T-cell (primary cell): ENCODE measurements at regions not wholly inside any gene's neighbourhood (a gene's known extent, or its start where the extent isn't known, plus 50 kb on each side); places are given as distances from the start of the nearest gene placed in this dataset.

Experiments used
- ATAC-seq, 4 experiments: fragments of 200-7000 bp in 3 of 4; fragments of 150-1000 bp in 1 of 4; cut with Tn5 transposase; replicated peaks in 1 of 4; 1 replicate in 3 of 4; 2 replicates in 1 of 4; pipeline ENCODE4 v1.10.0; 2021; ENCODE audit warnings: moderate library complexity in 3 of 4, mild to moderate bottlenecking in 2 of 4, moderate number of reproducible peaks in 1 of 4
- CTCF ChIA-PET, 2 donors: fragments of 300-600 bp; sonication (Branson Sonifier 250); formaldehyde crosslinking; loops; one replicate each; lab custom pipeline; 2022; ENCODE audit warnings: antibody characterized with exemption in 2 of 2; lab: Charles Lee
- POLR2A ChIA-PET, 2 donors: fragments of 300-600 bp; sonication (Branson Sonifier 250); formaldehyde crosslinking; loops; one replicate each; lab custom pipeline; 2022; ENCODE audit warnings: antibody characterized with exemption in 2 of 2; lab: Charles Lee
- DNase-seq, 35 experiments: peaks; one replicate each; pipeline versions ENCODE4 v3.0.0 to v3.0.0-alpha.2; 2013 to 2023
- H3K27ac ChIP-seq: one replicate; pipeline ENCODE4 v1.5.1; 2013; ENCODE audit warnings: low read length
- H3K27me3 ChIP-seq, 2 experiments: replicated peaks in 1 of 2; 1 replicate in 1 of 2; 2 replicates in 1 of 2; pipeline versions ENCODE4 v1.6.1 to v1.7.0; 2013; ENCODE audit warnings: low read length in 1 of 2, mixed read lengths in 1 of 2; ENCODE audit not compliant: control insufficient read depth in 2 of 2, insufficient read depth in 2 of 2; ENCODE audit errors: extremely low read depth in 1 of 2
- H3K36me3 ChIP-seq, 2 donors: 1 replicate in 1 of 2; 2 replicates in 1 of 2; pipeline versions ENCODE4 v1.6.1 to v1.7.0; 2013; ENCODE audit warnings: low read length in 1 of 2; ENCODE audit not compliant: control insufficient read depth in 2 of 2, insufficient read depth in 1 of 2; ENCODE audit errors: extremely low read depth in 1 of 2
- H3K4me1 ChIP-seq, 2 experiments: 1 replicate in 1 of 2; 2 replicates in 1 of 2; pipeline versions ENCODE4 v1.6.1 to v1.7.0; 2013; ENCODE audit warnings: low read length in 2 of 2, mixed read lengths in 1 of 2; ENCODE audit not compliant: insufficient read depth in 2 of 2, control insufficient read depth in 1 of 2; ENCODE audit errors: extremely low read depth in 1 of 2
- H3K4me3 ChIP-seq, 2 donors: 1 replicate in 1 of 2; 2 replicates in 1 of 2; pipeline versions ENCODE4 v1.5.1 to v1.7.0; 2013; ENCODE audit warnings: mild to moderate bottlenecking in 2 of 2, low read length in 1 of 2, moderate library complexity in 1 of 2; ENCODE audit not compliant: control insufficient read depth in 1 of 2; ENCODE audit errors: extremely low read depth in 1 of 2
- H3K9me3 ChIP-seq: 2 replicates; pipeline ENCODE4 v1.7.0; 2013
- H3K27ac Mint-ChIP-seq, 2 donors: one replicate each; pipeline ENCODE4 v1.8.0; 2020 to 2021; ENCODE audit warnings: mild to moderate bottlenecking in 2 of 2, mixed read lengths in 2 of 2
- H3K27me3 Mint-ChIP-seq, 2 donors: one replicate each; pipeline ENCODE4 v1.8.0; 2021 to 2022; ENCODE audit warnings: mixed read lengths in 2 of 2
- H3K36me3 Mint-ChIP-seq: one replicate; pipeline ENCODE4 v1.8.0; 2021; ENCODE audit warnings: mixed read lengths
- H3K4me1 Mint-ChIP-seq, 3 donors: one replicate each; pipeline ENCODE4 v1.8.0; 2020 to 2022; ENCODE audit warnings: mixed read lengths in 3 of 3, mild to moderate bottlenecking in 1 of 3
- H3K4me3 Mint-ChIP-seq, 3 donors: one replicate each; pipeline ENCODE4 v1.8.0; 2020 to 2022; ENCODE audit warnings: mild to moderate bottlenecking in 3 of 3, mixed read lengths in 3 of 3, moderate library complexity in 3 of 3
- H3K9me3 Mint-ChIP-seq, 3 donors: one replicate each; pipeline ENCODE4 v1.8.0; 2020 to 2022; ENCODE audit warnings: mixed read lengths in 3 of 3
- WGBS: methylation state at CpG from one replicate; pipeline ENCODE4 v1.1.5; 2013; ENCODE audit warnings: missing lambda C conversion rate; ENCODE audit not compliant: insufficient coverage; 5-methylcytosine and 5-hydroxymethylcytosine counted together

DNA sequence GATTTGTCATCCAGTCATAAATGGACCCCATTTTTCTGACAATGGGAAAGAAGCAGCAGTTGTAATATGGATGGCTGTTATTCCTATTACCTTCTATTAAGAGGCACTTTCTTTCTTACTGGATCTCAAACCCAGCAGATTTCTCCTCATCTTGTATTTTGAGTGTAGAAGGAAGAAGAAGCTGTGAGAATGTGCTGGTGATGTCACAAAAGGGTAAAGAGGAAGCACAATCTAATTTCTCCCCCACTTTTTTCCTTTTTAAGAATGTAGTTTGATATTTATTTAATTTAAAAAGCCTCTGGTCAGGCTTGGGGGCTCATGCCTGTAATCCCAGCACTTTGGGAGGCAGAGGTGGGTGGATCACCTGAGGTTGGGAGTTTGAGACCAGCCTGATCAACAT, 100.0 kb upstream of the JARID2 start:
- H3K27me3 ChIP-seq, result peaks cover 0 to 3% of the 10 kb centered on the region in 2 experiments
- no peaks in the 10 kb centered on the region for H3K36me3 ChIP-seq
- H3K36me3 Mint-ChIP-seq, result no peaks in the 10 kb centered on the region
- no peaks in the 10 kb centered on the region for H3K9me3 ChIP-seq
- no peak overlapping the region for H3K4me3 Mint-ChIP-seq
- H3K27me3 Mint-ChIP-seq, result peaks cover 0 to 3% of the 10 kb centered on the region in 2 donors
- ChIA-PET CTCF (no interaction called here), POLR2A (interaction anchor here in 1 of 2 donors (0.6 kb wide), 1 partner anchor 1231 kb away, joined by 3 read pairs; no protein-coding TSS in a partner anchor)
- DNase-seq (no peak), ATAC-seq (no peak)
- no peak overlapping the region for H3K27ac Mint-ChIP-seq
- no peak overlapping the region for H3K4me3 ChIP-seq
- H3K27ac ChIP-seq, result no peak overlapping the region
- no peaks in the 10 kb centered on the region for H3K4me1 Mint-ChIP-seq
- no peaks in the 10 kb centered on the region for H3K4me1 ChIP-seq
- no peaks in the 10 kb centered on the region for H3K9me3 Mint-ChIP-seq

DNA sequence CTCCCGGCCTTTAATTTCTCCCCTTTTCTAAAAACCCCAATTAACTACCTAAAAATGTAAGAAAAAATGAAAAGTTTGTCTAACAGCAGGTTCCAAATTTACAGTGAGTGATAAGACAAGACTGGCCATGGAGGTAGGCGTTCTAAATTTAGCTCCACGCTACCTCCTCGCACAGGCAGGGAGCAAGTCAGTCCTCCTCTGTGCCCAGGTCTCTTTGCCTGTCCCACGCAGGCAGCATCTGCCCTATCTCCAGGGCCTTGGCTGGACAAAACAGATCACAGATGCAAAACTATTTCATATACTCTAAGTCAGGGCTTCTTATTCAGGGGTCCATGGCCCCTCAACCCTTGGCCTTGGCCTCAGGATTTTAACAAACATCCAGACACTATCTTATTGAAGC, 98.0 kb upstream of the JARID2 start:
- H3K4me3 ChIP-seq, result no peak overlapping the region
- 97% methylated on average over 4 of the region's 5 CpGs for WGBS
- H3K27ac ChIP-seq, result no peak overlapping the region
- ChIA-PET CTCF (no interaction called here), POLR2A (no interaction called here)
- no peaks in the 10 kb centered on the region for H3K4me1 Mint-ChIP-seq
- no peaks in the 10 kb centered on the region for H3K36me3 Mint-ChIP-seq
- H3K27me3 Mint-ChIP-seq, result peaks cover 0 to 3% of the 10 kb centered on the region in 2 donors
- no peaks in the 10 kb centered on the region for H3K9me3 ChIP-seq
- H3K4me3 Mint-ChIP-seq, result no peak overlapping the region
- no peaks in the 10 kb centered on the region for H3K36me3 ChIP-seq
- H3K4me1 ChIP-seq, result no peaks in the 10 kb centered on the region
- ATAC-seq (no peak), DNase-seq (no peak)
- no peak overlapping the region for H3K27ac Mint-ChIP-seq
- peaks cover 0 to 3% of the 10 kb centered on the region in 2 experiments for H3K27me3 ChIP-seq
- H3K9me3 Mint-ChIP-seq, result no peaks in the 10 kb centered on the region

DNA sequence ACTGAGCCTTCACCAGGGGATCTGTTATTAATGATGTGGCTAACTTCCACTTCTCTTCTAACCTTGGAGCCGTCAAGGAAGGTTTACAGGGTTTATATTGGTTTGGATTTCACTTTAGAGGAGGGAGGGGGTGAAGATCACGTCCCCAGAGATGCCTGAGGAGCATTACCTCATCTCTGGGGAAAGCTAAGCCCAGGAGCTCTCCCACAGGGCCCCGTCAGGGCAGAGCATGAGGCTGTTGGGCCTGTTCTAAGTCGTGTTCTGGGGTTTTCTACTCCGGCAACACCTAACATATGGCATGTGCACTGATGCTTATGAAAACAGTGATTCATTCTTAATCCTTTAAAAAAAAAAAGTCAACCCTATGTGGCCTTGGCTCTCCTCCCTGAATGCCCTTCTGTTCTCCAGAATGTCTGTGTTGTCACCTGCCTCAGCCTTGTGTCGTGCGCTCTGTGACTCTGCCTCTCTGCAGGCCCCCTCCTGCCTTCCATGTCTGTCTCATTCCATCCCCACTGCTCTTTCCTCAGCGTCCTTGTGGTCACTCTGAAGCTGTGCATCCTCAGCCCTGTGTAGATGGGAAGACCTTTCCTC, 97.4 kb upstream of the JARID2 start:
- Histone ChIP-seq H3K27ac (no peak overlapping the region), H3K9me3 (no peaks in the 10 kb centered on the region), H3K36me3 (no peaks in the 10 kb centered on the region), H3K4me3 (no peak overlapping the region), H3K4me1 (no peaks in the 10 kb centered on the region), H3K27me3 (peaks cover 0 to 3% of the 10 kb centered on the region in 2 experiments)
- ATAC-seq, result no peak
- Mint-ChIP-seq H3K36me3 (no peaks in the 10 kb centered on the region), H3K27ac (no peak overlapping the region), H3K9me3 (no peaks in the 10 kb centered on the region), H3K4me3 (no peak overlapping the region), H3K27me3 (peaks cover 0 to 3% of the 10 kb centered on the region in 2 donors), H3K4me1 (no peaks in the 10 kb centered on the region)
- ChIA-PET POLR2A (no interaction called here), CTCF (no interaction called here)
- 63% methylated on average over 6 of the region's 8 CpGs for WGBS
- DNase-seq, result no peak

DNA sequence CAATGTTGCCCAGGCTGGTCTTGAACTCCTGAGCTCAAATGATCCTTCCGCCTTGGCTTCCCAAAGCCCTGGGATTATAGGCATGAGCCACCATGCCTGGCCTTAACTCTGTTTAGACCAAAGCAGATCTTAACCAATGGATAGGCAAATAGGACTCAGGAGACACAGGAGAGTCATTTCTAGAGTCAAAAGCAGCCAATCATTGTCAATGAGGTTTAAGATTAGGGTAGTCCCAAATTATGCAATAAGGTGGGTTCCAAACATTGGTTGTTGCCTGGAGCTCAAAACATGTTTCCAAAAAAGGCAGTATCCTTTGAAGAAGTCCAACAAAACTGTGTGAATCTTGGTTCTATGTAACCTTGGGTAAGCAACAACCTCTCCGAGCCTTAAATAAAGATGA, 95.7 kb upstream of the JARID2 start:
- ATAC-seq, result no peak
- WGBS, result 100% methylated on average over 1 of the region's 2 CpGs
- H3K27me3 Mint-ChIP-seq, result peaks cover 0 to 3% of the 10 kb centered on the region in 2 donors
- ChIA-PET CTCF (no interaction called here), POLR2A (no interaction called here)
- no peak for DNase-seq
- H3K9me3 Mint-ChIP-seq, result no peaks in the 10 kb centered on the region
- Histone ChIP-seq H3K4me3 (no peak overlapping the region), H3K27ac (no peak overlapping the region), H3K27me3 (no peaks in the 10 kb centered on the region), H3K36me3 (no peaks in the 10 kb centered on the region), H3K4me1 (no peaks in the 10 kb centered on the region), H3K9me3 (no peaks in the 10 kb centered on the region)
- no peaks in the 10 kb centered on the region for H3K4me1 Mint-ChIP-seq
- no peaks in the 10 kb centered on the region for H3K36me3 Mint-ChIP-seq
- no peak overlapping the region for H3K27ac Mint-ChIP-seq
- no peak overlapping the region for H3K4me3 Mint-ChIP-seq

DNA sequence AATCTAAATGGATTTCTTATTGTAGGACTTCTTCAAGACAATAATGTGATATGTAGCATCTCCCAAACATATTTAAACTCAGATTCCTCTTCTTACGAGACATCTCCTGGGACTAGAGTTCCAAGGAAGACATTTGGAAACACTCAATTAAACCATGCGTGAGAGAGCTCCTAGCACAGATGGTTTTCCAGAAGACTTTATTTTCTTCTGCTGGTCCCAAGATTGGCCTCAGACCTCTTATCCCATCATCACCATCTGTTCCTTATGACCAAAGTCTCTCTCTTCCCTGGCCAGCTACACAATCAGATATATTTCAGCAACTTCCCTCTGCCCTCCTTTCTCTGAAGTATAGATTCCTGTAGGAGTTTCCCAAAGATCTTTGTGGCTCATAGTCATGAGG, 93.2 kb upstream of the JARID2 start:
- Histone ChIP-seq H3K27ac (no peak overlapping the region), H3K27me3 (no peaks in the 10 kb centered on the region), H3K4me3 (no peak overlapping the region), H3K4me1 (no peaks in the 10 kb centered on the region), H3K36me3 (no peaks in the 10 kb centered on the region), H3K9me3 (no peaks in the 10 kb centered on the region)
- H3K4me1 Mint-ChIP-seq, result no peaks in the 10 kb centered on the region
- no peaks in the 10 kb centered on the region for H3K36me3 Mint-ChIP-seq
- no peaks in the 10 kb centered on the region for H3K9me3 Mint-ChIP-seq
- no peak overlapping the region for H3K4me3 Mint-ChIP-seq
- peaks cover 0 to 3% of the 10 kb centered on the region in 2 donors for H3K27me3 Mint-ChIP-seq
- CTCF ChIA-PET, result no interaction called here
- no peak for ATAC-seq
- H3K27ac Mint-ChIP-seq, result no peak overlapping the region
- 100% methylated on average over 2 of the region's 2 CpGs for WGBS
- POLR2A ChIA-PET, result no interaction called here
- DNase-seq, result no peak

DNA sequence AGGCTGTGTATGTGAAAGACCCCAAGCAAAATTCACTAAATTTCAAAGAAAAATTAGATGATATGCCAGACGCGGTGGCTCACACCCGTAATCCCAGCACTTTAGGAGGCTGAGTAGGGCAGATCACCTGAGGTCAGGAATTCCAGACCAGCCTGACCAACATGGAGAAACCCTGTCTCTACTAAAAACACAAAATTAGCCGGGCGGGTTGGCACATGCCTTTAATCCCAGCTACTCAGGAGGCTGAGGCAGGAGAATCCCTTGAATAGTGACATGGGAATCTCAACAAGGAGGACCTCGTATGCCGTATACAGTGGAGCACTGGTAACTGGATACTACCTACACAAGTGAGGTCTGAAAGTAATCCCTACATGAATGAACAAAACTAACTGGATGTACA, 92.7 kb upstream of the JARID2 start:
- Mint-ChIP-seq H3K4me1 (no peaks in the 10 kb centered on the region), H3K4me3 (no peak overlapping the region), H3K27me3 (peaks cover 0 to 3% of the 10 kb centered on the region in 2 donors), H3K27ac (no peak overlapping the region), H3K36me3 (no peaks in the 10 kb centered on the region), H3K9me3 (no peaks in the 10 kb centered on the region)
- no peaks in the 10 kb centered on the region for H3K9me3 ChIP-seq
- CTCF ChIA-PET, result no interaction called here
- WGBS, result 94% methylated on average over 2 of the region's 7 CpGs
- ATAC-seq, result no peak
- POLR2A ChIA-PET, result no interaction called here
- no peak for DNase-seq
- H3K4me3 ChIP-seq, result no peak overlapping the region
- H3K4me1 ChIP-seq, result no peaks in the 10 kb centered on the region
- no peak overlapping the region for H3K27ac ChIP-seq
- no peaks in the 10 kb centered on the region for H3K27me3 ChIP-seq
- H3K36me3 ChIP-seq, result no peaks in the 10 kb centered on the region

DNA sequence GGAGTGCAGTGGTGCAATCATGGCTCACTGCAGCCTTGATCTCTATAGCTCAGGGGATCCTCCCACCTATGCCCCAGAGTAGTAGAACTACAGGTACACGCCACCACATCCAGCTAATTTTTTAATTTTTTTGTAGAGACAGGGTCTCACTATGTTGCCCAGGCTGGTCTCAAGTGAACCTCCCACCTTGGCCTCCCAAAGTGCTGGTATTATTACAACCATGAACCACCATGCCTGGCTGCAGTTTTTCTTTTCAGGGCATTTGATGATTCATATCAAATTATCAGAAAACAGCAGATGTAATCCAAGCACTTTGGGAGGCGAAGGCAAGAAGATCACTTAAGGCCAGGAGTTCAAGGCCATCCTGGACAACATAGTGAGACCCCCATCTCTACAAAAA, 88.4 kb upstream of the JARID2 start:
- ChIA-PET CTCF (no interaction called here), POLR2A (no interaction called here)
- Histone ChIP-seq H3K4me3 (no peak overlapping the region), H3K27me3 (no peaks in the 10 kb centered on the region), H3K36me3 (no peaks in the 10 kb centered on the region), H3K9me3 (no peaks in the 10 kb centered on the region), H3K27ac (no peak overlapping the region), H3K4me1 (no peaks in the 10 kb centered on the region)
- Mint-ChIP-seq H3K9me3 (no peaks in the 10 kb centered on the region), H3K27me3 (no peaks in the 10 kb centered on the region), H3K36me3 (no peaks in the 10 kb centered on the region), H3K4me3 (no peak overlapping the region), H3K4me1 (no peaks in the 10 kb centered on the region), H3K27ac (no peak overlapping the region)
- no CpG with 5 or more reads among the region's 2 CpGs for WGBS
- DNase-seq, result no peak
- ATAC-seq, result no peak
